HEK293T (cell line): ENCODE measurements at regions not wholly inside any gene's neighbourhood (a gene's known extent, or its start where the extent isn't known, plus 50 kb on each side); places are given as distances from the start of the nearest gene placed in this dataset.

Experiments used
- CTCF ChIA-PET: fragments of 350-600 bp; formaldehyde crosslinking; extraction: SDS; loops from one replicate; lab custom pipeline; 2021; ENCODE audit warnings: antibody characterized with exemption, inconsistent platforms; lab: Yijun Ruan, JAX
- POLR2A ChIA-PET: fragments of 350-600 bp; formaldehyde crosslinking; extraction: SDS; loops from one replicate; lab custom pipeline; 2020; ENCODE audit warnings: antibody characterized with exemption, inconsistent platforms; lab: Yijun Ruan, JAX
- DNase-seq: peaks from one replicate; pipeline ENCODE4 v3.0.0; 2012; ENCODE audit warnings: mixed read lengths; ENCODE audit errors: extremely low spot score
- ARNT ChIP-seq: fragments of 450-650 bp; IDR thresholded peaks from 2 replicates; pipeline ENCODE4 v1.6.1; 2017; ENCODE audit warnings: mild to moderate bottlenecking
- BHLHE40 ChIP-seq: fragments of 450-650 bp; IDR thresholded peaks from 2 replicates; pipeline ENCODE4 v1.6.1; 2016; ENCODE audit warnings: mild to moderate bottlenecking, moderate library complexity, borderline replicate concordance
- CTBP1 ChIP-seq: fragments of 450-650 bp; IDR thresholded peaks from 2 replicates; pipeline ENCODE4 v1.6.1; 2016; ENCODE audit warnings: borderline replicate concordance
- ELF4 ChIP-seq: fragments of 450-650 bp; IDR thresholded peaks from 2 replicates; pipeline ENCODE4 v1.6.1; 2017; ENCODE audit warnings: antibody characterized with exemption
- FOXA1 ChIP-seq: fragments of 450-650 bp; IDR thresholded peaks from 2 replicates; pipeline ENCODE4 v1.6.1; 2016; ENCODE audit warnings: mild to moderate bottlenecking
- FOXK2 ChIP-seq: fragments of 450-650 bp; IDR thresholded peaks from 2 replicates; pipeline ENCODE4 v1.6.1; 2016; ENCODE audit warnings: mild to moderate bottlenecking
- FOXM1 ChIP-seq: fragments of 450-650 bp; IDR thresholded peaks from 2 replicates; pipeline ENCODE4 v1.6.1; 2017; ENCODE audit warnings: mild to moderate bottlenecking, borderline replicate concordance
- HDGF ChIP-seq: fragments of 450-650 bp; IDR thresholded peaks from 2 replicates; pipeline ENCODE4 v1.6.1; 2017; ENCODE audit warnings: antibody characterized with exemption, borderline replicate concordance
- L3MBTL2 ChIP-seq: fragments of 450-650 bp; conservative IDR thresholded peaks from 2 replicates; pipeline ENCODE4 v1.6.1; 2016; ENCODE audit warnings: mild to moderate bottlenecking
- LEF1 ChIP-seq: fragments of 450-650 bp; IDR thresholded peaks from 2 replicates; pipeline ENCODE4 v1.6.1; 2017; ENCODE audit warnings: mild to moderate bottlenecking, borderline replicate concordance
- NFRKB ChIP-seq: fragments of 450-650 bp; IDR thresholded peaks from 2 replicates; pipeline ENCODE4 v1.6.1; 2016; ENCODE audit warnings: mild to moderate bottlenecking, moderate library complexity
- PKNOX1 ChIP-seq: fragments of 450-650 bp; IDR thresholded peaks from 2 replicates; pipeline ENCODE4 v1.6.1; 2016
- SP1 ChIP-seq: fragments of 450-650 bp; IDR thresholded peaks from 2 replicates; pipeline ENCODE4 v1.6.1; 2017
- SUZ12 ChIP-seq: fragments of 450-650 bp; IDR thresholded peaks from 2 replicates; pipeline ENCODE4 v1.6.1; 2016; ENCODE audit warnings: mild to moderate bottlenecking
- TARDBP ChIP-seq: fragments of 450-650 bp; IDR thresholded peaks from 2 replicates; pipeline ENCODE4 v1.6.1; 2016
- ZNF384 ChIP-seq: fragments of 450-650 bp; IDR thresholded peaks from 2 replicates; pipeline ENCODE4 v1.6.1; 2016

GRCh38 chr10:33569702-33570101, 235.2 kb upstream of the NRP1 start:
- no peak for TF ChIP-seq ARNT
- TF ChIP-seq HDGF = no peak
- no peak for TF ChIP-seq LEF1
- TF ChIP-seq ZNF384 = no peak
- TF ChIP-seq CTBP1 = no peak
- no peak for TF ChIP-seq SP1
- TF ChIP-seq BHLHE40 = no peak
- no peak for TF ChIP-seq FOXM1
- TF ChIP-seq SUZ12 = no peak
- no peak for TF ChIP-seq L3MBTL2
- no peak for TF ChIP-seq TARDBP
- TF ChIP-seq NFRKB = no peak
- no peak for TF ChIP-seq FOXA1
- TF ChIP-seq FOXK2 = no peak
- no peak for TF ChIP-seq ELF4
- ChIA-PET POLR2A (no interaction called here), CTCF (no interaction called here)
- DNase-seq = no peak

GRCh38 chr10:33566426-33566825, 232.0 kb upstream of the NRP1 start:
- no peak for DNase-seq
- TF ChIP-seq L3MBTL2 (no peak), ELF4 (no peak), TARDBP (no peak), NFRKB (no peak), SUZ12 (no peak), FOXK2 (no peak), ZNF384 (no peak), CTBP1 (no peak), HDGF (no peak), FOXA1 (no peak), LEF1 (no peak), SP1 (no peak), FOXM1 (no peak), PKNOX1 (no peak), ARNT (no peak), BHLHE40 (no peak)
- POLR2A ChIA-PET = no interaction called here
- CTCF ChIA-PET = no interaction called here

DNA sequence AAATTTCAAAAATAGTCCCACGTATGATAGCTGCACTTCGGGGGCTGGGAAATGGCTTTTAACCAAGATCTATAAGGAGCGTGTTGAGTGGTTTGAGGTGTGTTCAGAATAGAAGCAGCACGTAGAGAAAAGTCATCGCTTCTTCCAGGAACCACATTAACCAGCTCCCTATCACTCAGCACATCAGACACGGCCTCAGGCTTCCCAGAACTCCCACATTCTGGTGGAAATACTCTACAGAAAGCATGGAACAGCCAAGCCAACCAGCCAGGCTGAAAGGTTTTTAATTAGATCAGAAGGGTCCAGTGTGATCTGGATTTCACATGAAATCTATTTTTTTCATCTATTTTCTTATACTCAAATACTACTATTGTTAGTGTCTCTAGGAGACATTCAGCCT, 231.5 kb upstream of the NRP1 start:
- POLR2A ChIA-PET = no interaction called here

GRCh38 chr10:33565231-33565630, 230.8 kb upstream of the NRP1 start:
- POLR2A ChIA-PET = no interaction called here
- DNase-seq = no peak
- CTCF ChIA-PET = no interaction called here
- no peak for TF ChIP-seq TARDBP
- TF ChIP-seq ELF4 = no peak
- TF ChIP-seq FOXA1 = no peak
- no peak for TF ChIP-seq LEF1
- no peak for TF ChIP-seq CTBP1
- TF ChIP-seq BHLHE40 = no peak
- no peak for TF ChIP-seq FOXK2
- no peak for TF ChIP-seq L3MBTL2
- TF ChIP-seq NFRKB = no peak
- TF ChIP-seq ZNF384 = no peak
- TF ChIP-seq ARNT = no peak
- TF ChIP-seq PKNOX1 = no peak
- TF ChIP-seq FOXM1 = no peak
- no peak for TF ChIP-seq HDGF

More for the DNA sequence above, 231.5 kb upstream of the NRP1 start:
- TF ChIP-seq HDGF (no peak), FOXM1 (no peak), PKNOX1 (no peak), SUZ12 (no peak), NFRKB (no peak), ZNF384 (no peak), L3MBTL2 (no peak), FOXA1 (no peak), ELF4 (no peak), CTBP1 (no peak), BHLHE40 (no peak), LEF1 (no peak)
- CTCF ChIA-PET = no interaction called here
- DNase-seq = no peak

DNA sequence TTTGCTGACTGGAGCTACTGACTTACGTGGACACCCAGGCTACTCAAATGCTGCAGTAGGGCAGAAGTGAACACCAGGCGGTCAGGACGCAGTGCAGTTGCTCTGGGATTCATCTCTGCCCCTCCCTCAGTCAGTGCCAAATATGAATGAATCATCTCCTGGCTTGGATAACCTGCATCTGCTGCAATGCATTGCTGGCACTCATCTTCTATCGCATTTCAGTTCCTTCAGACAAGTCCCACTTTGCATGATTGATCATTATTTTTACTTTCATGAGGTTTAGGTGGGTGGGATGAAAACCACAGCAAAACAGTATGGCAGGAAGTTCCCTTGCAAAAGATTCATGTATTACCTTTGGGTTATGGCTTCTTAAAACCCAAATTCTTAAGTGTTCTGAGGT, 224.6 kb upstream of the NRP1 start:
- ChIA-PET CTCF (no interaction called here), POLR2A (no interaction called here)
- TF ChIP-seq BHLHE40 = no peak
- no peak for TF ChIP-seq CTBP1
- no peak for TF ChIP-seq SUZ12
- no peak for TF ChIP-seq ELF4
- TF ChIP-seq LEF1 = no peak
- TF ChIP-seq ARNT = no peak
- TF ChIP-seq NFRKB = no peak
- DNase-seq = no peak

DNA sequence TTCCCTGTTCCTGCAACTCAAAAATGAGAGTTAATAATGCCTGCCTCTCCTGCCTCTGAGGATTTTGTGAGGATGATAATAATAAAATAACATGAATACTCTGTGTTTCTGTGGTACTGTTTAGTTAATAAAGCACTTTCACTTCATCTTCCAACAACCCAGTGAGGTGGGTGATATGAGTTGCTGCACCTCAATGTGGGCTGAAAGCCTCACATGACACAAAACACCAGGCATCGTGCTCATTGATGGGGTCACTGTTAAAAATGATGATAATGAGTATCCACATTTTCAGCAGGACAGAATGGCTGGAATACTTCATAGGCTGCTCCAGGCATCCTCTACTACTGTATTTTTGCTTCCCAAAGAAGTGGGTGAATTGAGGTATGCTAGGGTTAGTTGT, 222.8 kb upstream of the NRP1 start:
- CTCF ChIA-PET = no interaction called here
- POLR2A ChIA-PET = no interaction called here
- no peak for TF ChIP-seq ZNF384
- no peak for TF ChIP-seq SUZ12
- TF ChIP-seq TARDBP = no peak
- TF ChIP-seq LEF1 = no peak
- TF ChIP-seq PKNOX1 = no peak
- TF ChIP-seq FOXM1 = no peak
- no peak for TF ChIP-seq BHLHE40
- TF ChIP-seq L3MBTL2 = no peak
- no peak for TF ChIP-seq HDGF
- TF ChIP-seq FOXA1 = no peak
- TF ChIP-seq CTBP1 = no peak
- TF ChIP-seq ELF4 = no peak
- no peak for TF ChIP-seq SP1
- TF ChIP-seq FOXK2 = no peak
- no peak for TF ChIP-seq NFRKB
- TF ChIP-seq ARNT = no peak

More for the DNA sequence above, 222.8 kb upstream of the NRP1 start:
- no peak for DNase-seq
